Upper lobe of left lung (tissue), 6 donors: ENCODE measurements at regions not wholly inside any gene's neighbourhood (a gene's known extent, or its start where the extent isn't known, plus 50 kb on each side); places are given as distances from the start of the nearest gene placed in this dataset.

ENCODE experiments used
- ATAC-seq, 2 donors: fragments of 200-7000 bp; cut with Tn5 transposase; one replicate each; pipeline ENCODE4 v1.9.1; 2022; ENCODE audit warnings: mild to moderate bottlenecking in 2 of 2, moderate library complexity in 2 of 2; ENCODE audit not compliant: low FRiP score in 2 of 2
- DNase-seq, 2 donors: peaks; one replicate each; pipeline ENCODE4 v3.0.0-alpha.2; 2019 to 2020
- H3K27ac ChIP-seq, 4 donors: fragments of 200-600 bp; sonication (generic); one replicate each; pipeline ENCODE4 v1.5.1; 2016 to 2019
- H3K27me3 ChIP-seq, 4 donors: fragments of 200-600 bp; sonication (generic); one replicate each; pipeline ENCODE4 v1.5.1; 2017 to 2019
- H3K36me3 ChIP-seq, 4 donors: fragments of 200-600 bp; sonication (generic); one replicate each; pipeline ENCODE4 v1.5.1; 2016 to 2019
- H3K4me1 ChIP-seq, 4 donors: fragments of 200-600 bp; sonication (generic); one replicate each; pipeline ENCODE4 v1.5.1; 2018 to 2019
- H3K4me3 ChIP-seq, 4 donors: fragments of 200-600 bp; sonication (generic); one replicate each; pipeline ENCODE4 v1.5.1; 2017 to 2019; ENCODE audit warnings: mild to moderate bottlenecking in 2 of 4, moderate library complexity in 1 of 4
- H3K9me3 ChIP-seq, 4 donors: fragments of 200-600 bp; sonication (generic); one replicate each; pipeline ENCODE4 v1.5.1; 2018 to 2019
- CTCF ChIP-seq, 6 experiments: fragments of 450-650 bp in 4 of 6; fragments of 200-600 bp in 2 of 6; sonication (generic) in 2 of 6; IDR thresholded peaks; one replicate each; pipeline ENCODE4 v1.5.1; 2016 to 2019; ENCODE audit warnings: antibody characterized with exemption in 6 of 6
- EP300 ChIP-seq, 4 donors: sonication (generic); formaldehyde crosslinking; IDR thresholded peaks; one replicate each; pipeline ENCODE4 v1.5.1; 2017; ENCODE audit warnings: antibody characterized with exemption in 4 of 4, control low read depth in 2 of 4
- POLR2A ChIP-seq, 4 donors: fragments of 450-650 bp; IDR thresholded peaks; one replicate each; pipeline ENCODE4 v1.5.1; 2016 to 2017; ENCODE audit warnings: antibody characterized with exemption in 4 of 4, mild to moderate bottlenecking in 2 of 4
- POLR2AphosphoS5 ChIP-seq, 2 donors: sonication (generic); formaldehyde crosslinking; IDR thresholded peaks; one replicate each; pipeline ENCODE4 v1.5.1; 2017; ENCODE audit warnings: antibody characterized with exemption in 2 of 2
- WGBS, 2 donors: methylation state at CpG; one replicate each; pipeline ENCODE4 v1.1.5; 2017 to 2018; 5-methylcytosine and 5-hydroxymethylcytosine counted together
- donor health status: DM: no; HTN: no; CAD: no; lungs with moderate emphysema.
- donor health status: DM: no; HTN: yes; CAD: no; lungs with severe emphysema.

GRCh38 chr16:88327561-88328312, 55.0 kb upstream of the ZNF469 start:
- no peak for ATAC-seq
- no peak overlapping the region for H3K4me3 ChIP-seq
- TF ChIP-seq POLR2AphosphoS5 (IDR thresholded peaks at IDR 0.05) (no peak), POLR2A (IDR thresholded peaks at IDR 0.05) (no peak), EP300 (IDR thresholded peaks at IDR 0.05) (no peak), CTCF (IDR thresholded peaks at IDR 0.05) (no peak)
- no peak overlapping the region for H3K27ac ChIP-seq
- peaks cover 0 to 2% (median 0%) of the 10 kb centered on the region in 4 donors for H3K4me1 ChIP-seq
- no peaks in the 10 kb centered on the region for H3K36me3 ChIP-seq
- 82 to 88% methylated on average over 5 to 31 of the region's 36 CpGs for WGBS, 2 donors
- H3K9me3 ChIP-seq = no peaks in the 10 kb centered on the region
- DNase-seq = peak in 1 of 2 donors; percentile 64
- no peaks in the 10 kb centered on the region for H3K27me3 ChIP-seq

- H3K9me3 ChIP-seq = no peaks in the 10 kb centered on the region
- DNase-seq (no peak), ATAC-seq (no peak)
- no peaks in the 10 kb centered on the region for H3K36me3 ChIP-seq
- H3K4me1 ChIP-seq = peaks cover 0 to 5% (median 0%) of the 10 kb centered on the region in 4 donors
- WGBS, 2 donors = 84 to 93% methylated on average over 13 to 20 of the region's 22 CpGs
- no peak overlapping the region for H3K4me3 ChIP-seq
- no peak overlapping the region for H3K27ac ChIP-seq
- no peaks in the 10 kb centered on the region for H3K27me3 ChIP-seq
- TF ChIP-seq EP300 (IDR thresholded peaks at IDR 0.05) (no peak), POLR2A (IDR thresholded peaks at IDR 0.05) (no peak), CTCF (IDR thresholded peaks at IDR 0.05) (no peak), POLR2AphosphoS5 (IDR thresholded peaks at IDR 0.05) (no peak)
Observed at GRCh38 chr16:88328313-88328980, 54.3 kb upstream of the ZNF469 start.

GRCh38 chr16:88329726-88330700, 52.7 kb upstream of the ZNF469 start:
- no peak overlapping the region for H3K4me3 ChIP-seq
- no peaks in the 10 kb centered on the region for H3K36me3 ChIP-seq
- no peak overlapping the region for H3K27ac ChIP-seq
- TF ChIP-seq POLR2A (IDR thresholded peaks at IDR 0.05) = no peak
- H3K4me1 ChIP-seq = peaks cover 0 to 5% (median 0%) of the 10 kb centered on the region in 4 donors
- no peaks in the 10 kb centered on the region for H3K27me3 ChIP-seq
- ATAC-seq (no peak), DNase-seq (no peak)
- WGBS, 2 donors = 85 to 86% methylated on average over 19 to 25 of the region's 25 CpGs
- H3K9me3 ChIP-seq = no peaks in the 10 kb centered on the region

GRCh38 chr16:88330971-88331890, 51.5 kb upstream of the ZNF469 start:
- ATAC-seq (no peak), DNase-seq (no peak)
- WGBS, 2 donors = 93 to 94% methylated on average over 15 of the region's 15 CpGs
- Histone ChIP-seq H3K4me1 (peaks cover 0 to 5% (median 0%) of the 10 kb centered on the region in 4 donors), H3K27me3 (no peaks in the 10 kb centered on the region), H3K36me3 (no peaks in the 10 kb centered on the region), H3K9me3 (no peaks in the 10 kb centered on the region), H3K4me3 (no peak overlapping the region), H3K27ac (no peak overlapping the region)
- TF ChIP-seq POLR2AphosphoS5 (IDR thresholded peaks at IDR 0.05) (no peak), EP300 (IDR thresholded peaks at IDR 0.05) (no peak)
